ENCODE measurements at regions not wholly inside any gene's neighbourhood (a gene's known extent, or its start where the extent isn't known, plus 50 kb on each side); places are given as distances from the start of the nearest gene placed in this dataset.

DNA sequence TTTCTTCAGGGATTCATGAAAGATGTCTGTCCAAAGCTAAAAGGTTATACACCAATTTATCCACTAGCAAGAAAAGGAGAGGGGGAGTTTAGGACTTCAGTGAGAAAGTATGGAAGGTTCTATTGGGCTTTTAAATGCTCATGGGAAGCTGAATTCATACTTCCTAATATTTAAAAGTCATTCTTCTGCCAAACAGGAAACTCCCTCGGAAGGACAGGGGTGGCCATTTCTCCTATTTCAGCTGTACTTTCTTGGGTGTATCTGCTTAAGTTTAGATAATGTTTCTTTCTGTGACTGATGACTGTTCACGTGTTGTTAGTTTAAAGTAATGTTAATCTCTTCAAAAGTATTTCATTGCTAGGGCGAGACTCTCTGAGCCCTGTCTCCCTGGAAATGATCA is 80.5 kb upstream of the IFNGR1 start:
- H3K9ac ChIP-seq (replicated peaks in 1 of 4; ENCODE audit: extremely low read depth in 1 of 4, low read depth in 3 of 4, low read length in 3 of 4) = no peak overlapping the region
- H3K4me3 ChIP-seq (ENCODE audit: extremely low read depth in 1 of 4, insufficient read depth in 2 of 4, low read depth in 3 of 4, low read length in 4 of 4) = no peak overlapping the region
- no peak overlapping the region for H2AFZ ChIP-seq (ENCODE audit: low read length)
- no peaks in the 10 kb centered on the region for H3K79me1 ChIP-seq (ENCODE audit: low read depth, low read length)
- no peak overlapping the region for H2BK120ac ChIP-seq (replicated peaks; ENCODE audit: low read depth, low read length)
- no peak overlapping the region for H3K27ac ChIP-seq (ENCODE audit: low read depth, low read length)
- no peak overlapping the region for H3K23ac ChIP-seq (ENCODE audit: insufficient read length)
- H4K91ac ChIP-seq (replicated peaks; ENCODE audit: insufficient read length, low read length) = no peak overlapping the region
- no peaks in the 10 kb centered on the region for H3K23me2 ChIP-seq (ENCODE audit: low read depth, low read length)
- H3K9me3 ChIP-seq (ENCODE audit: insufficient read depth in 2 of 2, low read depth in 1 of 2, low read length in 1 of 2) = no peaks in the 10 kb centered on the region
- DNase-seq (ENCODE audit: low read depth in 1 of 2, low spot score in 2 of 2) = no peak
- no peak overlapping the region for H3K56ac ChIP-seq (replicated peaks; ENCODE audit: insufficient read length, low read depth, low read length)
- ChIA-PET POLR2A (ENCODE audit: partially characterized antibody) (no interaction called here), CTCF (ENCODE audit: partially characterized antibody) (interaction anchor here (0.8 to 3.4 kb wide), 3 partner anchors 10 to 180 kb away, joined by 3 to 22 read pairs (median 3); no protein-coding TSS in a partner anchor)
- FAIRE-seq = no peak
- no peak overlapping the region for H3K4ac ChIP-seq (replicated peaks; ENCODE audit: insufficient read length, low read depth, low read length)
- no peaks in the 10 kb centered on the region for H3K79me2 ChIP-seq (ENCODE audit: control insufficient read depth in 1 of 2, insufficient read depth in 2 of 2, low read length in 2 of 2)
- H4K5ac ChIP-seq (ENCODE audit: insufficient read length, low read depth, low read length) = no peak overlapping the region
- no peak overlapping the region for H3K14ac ChIP-seq (ENCODE audit: insufficient read length)
- H3K4me2 ChIP-seq (ENCODE audit: insufficient read depth in 1 of 2, low read depth in 2 of 2, low read length in 2 of 2) = no peak overlapping the region
- no peak overlapping the region for H4K8ac ChIP-seq (ENCODE audit: extremely low read depth, insufficient read depth, low read length)
- peaks cover 1 to 20% (median 11%) of the 10 kb centered on the region in 4 experiments; a peak in 6 of 7 replicates for H3K4me1 ChIP-seq (replicated peaks in 1 of 4; ENCODE audit: control insufficient read depth in 3 of 4, insufficient read depth in 4 of 4, low read length in 3 of 4)
- no peak overlapping the region for H2BK12ac ChIP-seq (ENCODE audit: low read depth, low read length)
- H2BK15ac ChIP-seq (ENCODE audit: low read length) = no peak overlapping the region
- H2BK5ac ChIP-seq (ENCODE audit: low read depth, low read length) = no peak overlapping the region
- no peaks in the 10 kb centered on the region; a peak in 1 of 7 replicates for H3K27me3 ChIP-seq (replicated peaks in 1 of 4; ENCODE audit: control insufficient read depth in 3 of 4, extremely low read depth in 1 of 4, insufficient read depth in 3 of 4, low read length in 3 of 4)
- no peaks in the 10 kb centered on the region for H3K36me3 ChIP-seq (ENCODE audit: control insufficient read depth in 2 of 4, insufficient read depth in 4 of 4, low read length in 3 of 4)
- no peak overlapping the region for H3K18ac ChIP-seq (ENCODE audit: extremely low read depth, low read length)
- 91% methylated on average over 3 of the region's 3 CpGs; no CpG with 5 or more reads in 1 of the 2 experiments for WGBS, 2 experiments (ENCODE audit: extremely low coverage in 1 of 2, insufficient coverage in 1 of 2, insufficient read length in 1 of 2, insufficient replicate concordance in 2 of 2, low coverage in 1 of 2, low lambda C conversion rate in 2 of 2, missing lambda C conversion rate in 1 of 2)
- no peak overlapping the region for H2BK20ac ChIP-seq (ENCODE audit: low read length)
- H4K20me1 ChIP-seq (replicated peaks in 1 of 2; ENCODE audit: control insufficient read depth in 1 of 2, insufficient read depth in 2 of 2, low read length in 2 of 2) = no peaks in the 10 kb centered on the region
- H2AK5ac ChIP-seq (ENCODE audit: low read depth, low read length) = no peak overlapping the region
- TF ChIP-seq EZH2 (IDR thresholded peaks at IDR 0.05; ENCODE audit: low read depth, low read length, severe bottlenecking) = no peak
- no peak for TF ChIP-seq BACH1 (IDR thresholded peaks at IDR 0.05; ENCODE audit: low read length)
- TF ChIP-seq, protein P1, sequence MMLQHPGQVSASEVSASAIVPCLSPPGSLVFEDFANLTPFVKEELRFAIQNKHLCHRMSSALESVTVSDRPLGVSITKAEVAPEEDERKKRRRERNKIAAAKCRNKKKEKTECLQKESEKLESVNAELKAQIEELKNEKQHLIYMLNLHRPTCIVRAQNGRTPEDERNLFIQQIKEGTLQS (IDR thresholded peaks at IDR 0.05; ENCODE audit: insufficient read depth, low read depth, low read length) = no peak
- TF ChIP-seq PHF8 (conservative IDR thresholded peaks at IDR 0.05; ENCODE audit: low read depth, low read length) = no peak
- TF ChIP-seq NRF1 (IDR thresholded peaks at IDR 0.05; ENCODE audit: low read depth, low read length) = no peak
- no peak for TF ChIP-seq NANOG (IDR thresholded peaks at IDR 0.05; ENCODE audit: insufficient read depth, low read depth, low read length, poor library complexity, severe bottlenecking)
- no peak for TF ChIP-seq POU5F1 (IDR thresholded peaks at IDR 0.05; ENCODE audit: low read depth, low read length)

Data from H1 (cell line).